ENCODE measurements at regions not wholly inside any gene's neighbourhood (a gene's known extent, or its start where the extent isn't known, plus 50 kb on each side); places are given as distances from the start of the nearest gene placed in this dataset.

- TF ChIP-seq CTCF (IDR thresholded peaks at IDR 0.05): no peak
- TF ChIP-seq POLR2A (IDR thresholded peaks at IDR 0.05): no peak
- no peak for TF ChIP-seq EP300 (IDR thresholded peaks at IDR 0.05; ENCODE audit: low read depth)
- no peak for TF ChIP-seq POLR2AphosphoS5 (IDR thresholded peaks at IDR 0.05)
Measured at GRCh38 chr9:119924736-119925135, 555.5 kb upstream of the BRINP1 start.
